HUES48 (cell line): ENCODE measurements at regions not wholly inside any gene's neighbourhood (a gene's known extent, or its start where the extent isn't known, plus 50 kb on each side); places are given as distances from the start of the nearest gene placed in this dataset.

Source experiments
- H3K27ac ChIP-seq: one replicate; pipeline ENCODE4 v1.7.0; 2013; ENCODE audit warnings: low read depth, low read length, inconsistent platforms
- H3K27me3 ChIP-seq: 2 replicates; pipeline ENCODE4 v1.6.1; 2013; ENCODE audit warnings: mild to moderate bottlenecking, low read length; ENCODE audit not compliant: control insufficient read depth, insufficient read depth
- H3K36me3 ChIP-seq: 2 replicates; pipeline ENCODE4 v1.6.1; 2013; ENCODE audit warnings: low read length; ENCODE audit not compliant: control insufficient read depth, insufficient read depth
- H3K4me1 ChIP-seq: 2 replicates; pipeline ENCODE4 v1.6.1; 2013; ENCODE audit warnings: mild to moderate bottlenecking, low read length; ENCODE audit not compliant: control insufficient read depth, insufficient read depth
- H3K4me3 ChIP-seq: 2 replicates; pipeline ENCODE4 v1.5.1; 2013; ENCODE audit warnings: mild to moderate bottlenecking, low read depth, low read length
- H3K9ac ChIP-seq: 2 replicates; pipeline ENCODE4 v1.6.1; 2013; ENCODE audit warnings: mild to moderate bottlenecking, low read depth, low read length, moderate library complexity
- H3K9me3 ChIP-seq: 2 replicates; pipeline ENCODE4 v1.6.1; 2013; ENCODE audit warnings: low read length; ENCODE audit not compliant: control insufficient read depth, insufficient read depth

DNA sequence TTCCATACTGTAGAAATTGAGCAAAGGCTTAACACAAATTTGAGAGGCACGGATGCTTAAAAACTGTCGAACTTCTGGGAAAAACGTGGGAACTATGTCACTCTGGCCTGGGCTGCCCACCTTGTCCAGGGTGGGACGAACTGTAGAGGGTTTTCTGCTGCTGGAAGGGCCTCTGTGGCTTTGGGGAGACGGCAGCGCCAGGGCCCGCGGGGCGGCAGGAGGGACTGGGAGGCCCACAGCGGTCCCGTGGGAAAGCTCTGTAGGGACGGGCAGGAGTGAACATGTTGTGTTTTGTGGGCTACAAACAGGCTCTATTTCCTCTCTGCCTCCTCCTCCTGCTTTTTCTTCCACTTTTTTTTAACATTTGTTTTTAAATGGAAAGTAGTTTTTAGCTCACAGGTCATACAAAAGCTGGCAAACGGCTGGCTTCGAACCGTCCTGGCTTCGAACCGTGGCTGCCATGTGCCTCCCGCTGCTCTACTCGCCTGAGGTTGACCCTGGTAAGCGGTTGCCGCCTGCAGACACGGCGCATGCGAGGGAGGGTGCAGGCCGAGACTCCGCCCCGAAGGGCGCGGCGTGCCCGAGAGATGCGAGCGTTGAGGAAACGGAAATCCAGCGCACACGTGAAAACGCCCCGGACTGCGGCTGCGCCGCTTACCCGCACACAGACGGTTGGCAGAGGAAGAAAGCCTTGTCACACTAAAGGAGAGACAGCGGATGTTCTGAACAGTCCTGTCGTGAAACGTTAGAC lies 382.3 kb upstream of the ZFP42 start:
- Histone ChIP-seq H3K9me3 (no peaks in the 10 kb centered on the region), H3K4me1 (peaks cover 4% of the 10 kb centered on the region; the same call in 1 of the 2 replicates), H3K4me3 (no peak overlapping the region), H3K36me3 (no peaks in the 10 kb centered on the region), H3K9ac (no peak overlapping the region), H3K27ac (no peak overlapping the region), H3K27me3 (no peaks in the 10 kb centered on the region)

DNA sequence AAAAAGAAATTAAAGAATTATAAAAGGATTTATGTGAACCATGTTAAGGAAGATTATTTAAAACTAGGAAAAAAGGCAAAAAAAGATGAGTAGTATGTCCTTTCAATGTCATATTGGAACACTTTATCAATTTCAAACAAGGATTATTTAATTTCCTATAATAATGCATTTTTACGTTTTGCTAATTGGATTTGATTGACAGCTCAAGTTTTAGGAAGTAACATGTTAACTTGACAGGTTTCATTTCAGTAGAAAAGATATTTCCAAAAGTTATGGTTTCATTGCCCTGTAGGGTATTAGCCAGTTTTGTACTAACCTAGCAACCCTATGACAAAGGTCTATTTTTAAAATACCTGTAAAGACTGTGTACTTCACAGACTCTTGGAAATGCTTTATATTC lies 379.6 kb upstream of the ZFP42 start:
- Histone ChIP-seq H3K27me3 (no peaks in the 10 kb centered on the region), H3K27ac (no peak overlapping the region), H3K9ac (no peak overlapping the region), H3K4me3 (no peak overlapping the region), H3K9me3 (no peaks in the 10 kb centered on the region), H3K4me1 (peaks cover 4% of the 10 kb centered on the region; the same call in 1 of the 2 replicates), H3K36me3 (no peaks in the 10 kb centered on the region)

DNA sequence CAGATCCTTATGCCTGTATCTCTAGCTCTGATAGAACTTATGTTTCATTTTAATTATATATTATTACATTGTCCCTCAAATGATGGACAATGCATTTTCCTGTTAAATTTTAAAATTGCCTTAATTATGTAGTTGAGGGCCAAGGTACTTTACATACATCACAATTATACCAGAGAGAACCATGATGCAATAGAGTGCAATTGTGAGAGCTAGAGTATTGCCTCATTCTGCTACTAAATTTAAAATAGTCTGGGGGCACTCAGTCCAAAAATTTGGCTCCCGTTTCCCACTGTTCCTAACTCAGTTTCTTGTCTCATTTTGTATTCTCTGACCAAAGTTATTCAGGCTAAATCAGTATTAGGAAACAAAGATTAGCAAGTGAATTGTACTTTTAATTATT lies 378.5 kb upstream of the ZFP42 start:
- no peak overlapping the region for H3K4me3 ChIP-seq
- peaks cover 4% of the 10 kb centered on the region; the same call in 1 of the 2 replicates for H3K4me1 ChIP-seq
- H3K36me3 ChIP-seq: no peaks in the 10 kb centered on the region
- no peak overlapping the region for H3K27ac ChIP-seq
- no peaks in the 10 kb centered on the region for H3K9me3 ChIP-seq
- no peak overlapping the region for H3K9ac ChIP-seq
- no peaks in the 10 kb centered on the region for H3K27me3 ChIP-seq

DNA sequence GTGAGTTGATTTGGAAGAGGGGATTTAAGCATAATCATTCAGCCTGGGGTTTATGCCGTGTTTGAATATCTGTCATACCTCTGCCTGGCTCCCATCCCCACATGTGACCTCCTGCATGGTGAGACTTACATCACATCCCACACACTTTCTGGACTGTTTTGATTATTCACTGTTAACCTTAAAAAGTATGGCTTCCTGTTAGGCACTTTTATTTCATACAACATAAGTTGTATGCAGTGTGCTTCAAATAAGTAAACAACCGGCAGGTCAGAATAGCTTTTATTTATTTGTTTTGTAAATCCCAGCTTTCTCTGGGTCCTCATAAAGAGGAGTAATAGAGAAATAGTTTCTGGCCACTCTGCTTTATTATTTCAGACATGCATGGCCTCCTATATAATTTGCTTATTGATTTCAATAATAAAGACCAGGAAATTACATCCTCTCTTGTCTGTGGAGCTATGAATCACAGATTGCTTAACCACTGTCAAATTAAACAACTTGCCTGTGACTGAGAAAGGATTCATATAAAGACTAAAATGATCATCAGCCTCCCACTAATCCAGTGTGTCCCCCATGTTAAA lies 376.8 kb upstream of the ZFP42 start:
- Histone ChIP-seq H3K4me3 (no peak overlapping the region), H3K27me3 (no peaks in the 10 kb centered on the region), H3K4me1 (peaks cover 4% of the 10 kb centered on the region; the same call in 1 of the 2 replicates), H3K9ac (no peak overlapping the region), H3K27ac (no peak overlapping the region), H3K36me3 (no peaks in the 10 kb centered on the region), H3K9me3 (no peaks in the 10 kb centered on the region)

DNA sequence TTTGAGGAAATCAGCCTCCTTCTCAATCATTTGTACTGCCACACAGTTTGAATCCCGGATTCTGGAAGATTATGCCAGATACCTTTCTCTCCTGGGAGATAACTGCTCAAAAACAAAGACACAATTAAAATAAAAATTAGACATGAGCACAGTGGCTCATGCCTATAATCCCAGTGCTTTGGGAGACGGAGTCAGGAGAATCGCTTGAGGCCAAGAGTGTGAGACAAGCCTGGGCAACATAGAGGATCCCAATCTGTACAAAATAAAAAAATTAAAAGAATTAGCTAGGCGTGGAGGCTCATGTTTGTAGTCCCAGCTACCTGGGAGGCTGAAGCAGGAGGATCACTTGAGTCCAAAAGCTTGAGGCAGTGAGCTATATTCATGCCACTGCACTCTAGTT lies 376.3 kb upstream of the ZFP42 start:
- no peak overlapping the region for H3K9ac ChIP-seq
- H3K27me3 ChIP-seq: no peaks in the 10 kb centered on the region
- no peaks in the 10 kb centered on the region for H3K9me3 ChIP-seq
- H3K27ac ChIP-seq: no peak overlapping the region
- no peak overlapping the region for H3K4me3 ChIP-seq
- H3K4me1 ChIP-seq: peaks cover 4% of the 10 kb centered on the region; the same call in 1 of the 2 replicates
- no peaks in the 10 kb centered on the region for H3K36me3 ChIP-seq

DNA sequence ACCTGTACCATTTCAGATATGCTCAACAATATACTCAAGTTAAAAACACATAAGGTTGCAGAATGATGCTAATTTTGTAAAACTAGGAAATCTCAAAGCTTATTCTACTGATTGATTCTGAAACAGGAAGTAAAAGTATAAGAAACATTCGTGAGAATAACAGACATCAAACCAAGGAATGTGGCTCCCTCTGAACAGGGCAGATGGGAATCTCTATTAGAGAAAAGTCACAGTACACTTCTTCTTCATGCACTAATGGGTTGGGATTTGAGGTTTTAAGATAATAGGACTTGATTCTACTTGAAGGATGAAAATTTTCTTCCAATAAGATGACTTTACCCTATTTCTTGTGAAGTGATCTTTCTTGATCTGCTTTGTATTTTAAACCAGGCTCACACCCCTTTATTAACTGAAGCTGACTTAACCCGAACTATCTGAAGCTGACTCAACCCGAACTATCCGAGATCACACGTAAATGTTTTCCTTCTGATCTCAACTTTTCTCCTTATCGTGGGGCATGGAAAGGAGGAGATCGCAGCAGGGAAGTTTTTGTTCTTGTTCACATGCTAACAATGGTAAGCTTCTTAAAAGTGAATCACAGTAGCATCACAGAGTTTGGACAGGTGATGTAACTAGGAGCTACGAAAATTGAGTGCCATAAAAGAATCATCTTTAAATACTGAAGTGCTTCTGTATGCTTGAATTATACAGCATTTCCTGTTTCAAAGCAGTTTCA lies 363.1 kb upstream of the ZFP42 start:
- no peaks in the 10 kb centered on the region for H3K9me3 ChIP-seq
- H3K9ac ChIP-seq: no peak overlapping the region
- no peak overlapping the region for H3K4me3 ChIP-seq
- H3K27me3 ChIP-seq: no peaks in the 10 kb centered on the region
- H3K27ac ChIP-seq: peak overlapping the region; percentile 55
- H3K36me3 ChIP-seq: no peaks in the 10 kb centered on the region
- peaks cover 22% of the 10 kb centered on the region for H3K4me1 ChIP-seq

DNA sequence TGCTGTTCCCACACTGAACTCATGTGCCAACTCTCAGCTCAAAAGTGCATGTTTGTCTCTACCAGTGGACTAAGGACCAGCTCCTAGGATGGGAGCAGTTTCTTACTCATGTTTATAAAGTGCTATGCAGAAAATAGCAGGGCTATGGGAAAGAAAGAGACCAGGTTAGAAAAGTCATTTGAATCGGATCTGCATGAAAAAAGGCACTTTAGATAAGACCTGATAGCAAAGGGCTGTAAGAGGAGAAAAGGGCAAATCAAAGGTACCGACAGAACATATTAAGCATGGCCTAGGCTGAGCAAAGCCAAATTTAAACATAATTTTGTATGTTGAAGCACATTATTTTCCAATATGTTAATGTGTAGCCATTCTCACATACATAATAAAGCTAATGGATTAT lies 362.3 kb upstream of the ZFP42 start:
- Histone ChIP-seq H3K27ac (peak overlapping the region; percentile 7), H3K4me3 (no peak overlapping the region), H3K4me1 (peaks cover 22% of the 10 kb centered on the region), H3K36me3 (no peaks in the 10 kb centered on the region), H3K9me3 (no peaks in the 10 kb centered on the region), H3K9ac (no peak overlapping the region), H3K27me3 (no peaks in the 10 kb centered on the region)

DNA sequence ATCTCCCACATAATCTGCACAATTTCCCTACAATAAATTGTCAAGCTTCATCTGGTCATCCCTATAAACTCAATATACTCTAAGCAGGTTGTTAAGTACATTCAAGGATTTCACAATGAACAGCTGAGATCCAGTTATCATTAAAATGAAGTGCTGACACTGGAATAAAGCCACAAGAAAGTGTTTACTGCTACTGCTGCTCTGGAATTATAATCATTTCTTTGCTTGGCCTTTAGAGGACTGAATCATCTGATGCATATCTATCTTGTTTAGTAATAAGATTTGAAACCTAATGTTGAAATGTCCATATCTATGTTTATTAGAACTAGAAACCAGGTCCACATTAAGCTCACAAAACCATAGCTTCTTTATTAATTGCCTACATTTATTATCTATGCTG lies 338.6 kb upstream of the ZFP42 start:
- no peaks in the 10 kb centered on the region; the same call in 1 of the 2 replicates for H3K9me3 ChIP-seq
- H3K27me3 ChIP-seq: no peaks in the 10 kb centered on the region
- no peaks in the 10 kb centered on the region for H3K4me1 ChIP-seq
- H3K9ac ChIP-seq: no peak overlapping the region
- H3K27ac ChIP-seq: no peak overlapping the region
- H3K36me3 ChIP-seq: no peaks in the 10 kb centered on the region
- H3K4me3 ChIP-seq: no peak overlapping the region

DNA sequence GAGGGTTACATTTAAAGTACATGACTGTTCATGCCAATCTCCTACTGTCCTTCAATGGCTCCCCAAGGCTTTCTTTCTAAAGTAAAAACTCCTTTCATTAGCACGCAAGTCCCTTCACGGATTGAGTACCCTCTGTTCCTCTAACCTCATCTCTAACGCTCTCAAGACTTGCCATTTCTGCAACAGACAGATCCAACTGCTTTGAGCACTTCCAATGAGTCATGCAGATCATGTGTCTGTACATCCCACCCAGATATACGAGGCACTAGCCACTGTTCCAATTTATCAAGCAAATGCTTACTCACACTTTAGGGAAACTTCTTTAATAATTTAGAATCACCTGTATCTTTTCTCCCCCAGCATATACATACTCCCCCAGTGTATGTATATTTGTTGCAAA lies 332.5 kb upstream of the ZFP42 start:
- Histone ChIP-seq H3K9me3 (no peaks in the 10 kb centered on the region), H3K4me1 (no peaks in the 10 kb centered on the region), H3K36me3 (no peaks in the 10 kb centered on the region), H3K27me3 (no peaks in the 10 kb centered on the region), H3K27ac (no peak overlapping the region), H3K9ac (no peak overlapping the region), H3K4me3 (no peak overlapping the region)

DNA sequence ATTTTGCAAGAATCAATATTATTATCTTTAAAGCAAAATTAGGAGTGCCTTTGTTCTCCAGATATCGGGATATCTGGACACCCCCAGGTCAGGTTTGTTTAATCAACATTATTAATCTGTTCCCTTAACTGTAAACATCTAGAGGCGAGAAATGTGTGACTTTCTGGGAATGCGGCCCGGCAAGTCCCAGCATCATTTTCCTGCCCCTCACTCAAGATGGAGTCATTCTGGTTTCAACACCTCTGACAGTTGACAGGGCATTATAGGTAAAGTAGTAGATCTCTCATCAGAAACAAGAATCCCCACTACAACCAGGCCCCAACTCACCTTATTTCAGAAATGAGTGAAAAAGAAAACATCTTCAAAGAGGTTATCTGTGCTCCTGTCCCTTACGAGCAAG lies 331.6 kb upstream of the ZFP42 start:
- Histone ChIP-seq H3K36me3 (no peaks in the 10 kb centered on the region), H3K4me1 (no peaks in the 10 kb centered on the region), H3K9ac (no peak overlapping the region), H3K4me3 (no peak overlapping the region), H3K27ac (no peak overlapping the region), H3K9me3 (no peaks in the 10 kb centered on the region), H3K27me3 (no peaks in the 10 kb centered on the region)

DNA sequence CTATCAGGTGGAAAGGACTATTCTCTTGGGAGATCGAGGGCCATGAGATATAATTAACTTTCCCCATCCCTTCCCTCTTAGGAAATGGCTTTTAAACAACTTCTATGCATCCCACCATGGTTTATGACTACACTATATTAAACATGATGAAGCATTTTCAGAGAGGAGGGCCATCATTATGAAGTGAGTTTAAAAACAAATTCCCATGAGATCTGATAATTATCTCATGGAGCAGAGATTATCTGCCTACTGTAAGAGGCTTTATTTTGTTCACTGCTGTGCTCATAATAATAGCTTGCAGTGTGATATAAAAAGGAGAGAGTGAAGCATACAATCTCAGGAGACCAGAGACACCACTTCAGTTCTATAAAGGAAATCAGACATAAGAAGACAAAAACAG lies 330.5 kb upstream of the ZFP42 start:
- no peak overlapping the region for H3K9ac ChIP-seq
- H3K9me3 ChIP-seq: no peaks in the 10 kb centered on the region
- H3K36me3 ChIP-seq: no peaks in the 10 kb centered on the region
- no peak overlapping the region for H3K4me3 ChIP-seq
- H3K4me1 ChIP-seq: no peaks in the 10 kb centered on the region
- H3K27me3 ChIP-seq: no peaks in the 10 kb centered on the region
- H3K27ac ChIP-seq: no peak overlapping the region
